HG02884 (cell line): ENCODE measurements at regions not wholly inside any gene's neighbourhood (a gene's known extent, or its start where the extent isn't known, plus 50 kb on each side); places are given as distances from the start of the nearest gene placed in this dataset.
"Not testable (repeated sequence)": the region's sequence is repeated elsewhere in the genome, so short reads cannot be mapped to it uniquely, and the experiment has no call there.

Experiments
- ATAC-seq: cut with Tn5 transposase; IDR thresholded peaks from one replicate; pipeline ENCODE4 v1.9.1; 2021; ENCODE audit warnings: mild to moderate bottlenecking, moderate library complexity; ENCODE audit not compliant: unreplicated experiment

DNA sequence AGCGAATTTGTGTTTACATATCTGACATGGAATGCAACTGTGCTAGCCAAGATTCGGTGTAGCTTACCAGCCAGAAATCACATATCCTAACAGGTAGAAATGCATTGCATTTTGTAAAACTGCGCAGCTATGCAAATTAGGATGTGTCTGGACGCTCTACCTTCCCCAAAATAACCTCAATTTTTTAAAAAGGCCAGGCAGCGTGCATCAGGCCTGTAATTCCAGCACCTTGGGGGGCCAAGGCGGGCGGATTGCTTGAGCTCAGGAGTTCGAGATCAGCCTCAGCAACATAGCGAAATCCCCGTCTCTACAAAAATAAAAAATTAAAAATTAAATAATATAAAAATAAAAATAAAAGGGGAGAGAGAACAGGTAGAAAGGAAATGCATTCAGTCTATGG, 305.0 kb downstream of the TYW1 start:
- ATAC-seq: no peak

DNA sequence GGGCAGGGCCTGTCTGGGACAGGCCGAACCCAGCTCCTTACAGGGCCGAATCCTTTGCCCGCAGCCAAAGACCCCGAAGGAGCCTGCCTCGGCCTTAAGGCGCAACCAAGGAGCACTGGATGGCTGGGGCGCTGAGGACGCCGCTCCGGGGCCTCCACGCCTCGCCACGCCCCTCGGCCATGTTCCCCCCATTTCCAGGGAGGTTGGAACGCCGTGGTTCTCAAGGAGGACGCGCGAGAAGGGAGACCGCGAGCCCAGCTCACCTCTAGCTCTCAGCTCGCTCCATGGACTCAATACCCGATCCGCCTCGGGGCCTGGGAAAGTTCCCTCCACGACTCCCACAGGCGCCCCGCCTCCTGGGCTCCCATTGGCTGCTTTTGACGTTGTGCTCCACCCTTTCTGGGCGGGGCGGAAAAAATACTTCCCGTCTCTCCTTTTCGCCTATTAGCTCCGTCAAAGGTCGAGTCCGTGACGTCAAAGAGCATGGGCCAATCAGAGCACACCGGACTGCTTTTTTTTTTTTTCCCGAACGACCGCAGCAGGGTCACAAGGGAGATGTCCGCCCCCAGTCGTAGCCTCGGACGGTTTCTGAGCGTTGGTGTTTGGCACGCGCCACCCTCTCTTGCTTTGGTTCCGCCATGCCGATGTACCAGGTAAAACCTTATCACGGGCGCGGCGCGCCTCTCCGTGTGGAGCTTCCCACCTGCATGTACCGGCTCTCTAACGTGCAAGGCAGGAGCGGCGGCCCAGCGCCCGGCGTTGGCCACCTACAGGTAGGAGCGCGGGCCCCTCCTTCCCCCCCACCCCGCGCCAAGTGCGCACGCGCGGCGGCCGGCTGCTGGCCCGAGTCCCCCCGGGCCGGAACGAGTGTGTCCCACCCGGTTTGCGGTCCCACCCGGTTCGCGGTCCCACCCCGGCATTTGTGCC, 305.7 kb downstream of the TYW1 start:
- ATAC-seq: peak; percentile 85

DNA sequence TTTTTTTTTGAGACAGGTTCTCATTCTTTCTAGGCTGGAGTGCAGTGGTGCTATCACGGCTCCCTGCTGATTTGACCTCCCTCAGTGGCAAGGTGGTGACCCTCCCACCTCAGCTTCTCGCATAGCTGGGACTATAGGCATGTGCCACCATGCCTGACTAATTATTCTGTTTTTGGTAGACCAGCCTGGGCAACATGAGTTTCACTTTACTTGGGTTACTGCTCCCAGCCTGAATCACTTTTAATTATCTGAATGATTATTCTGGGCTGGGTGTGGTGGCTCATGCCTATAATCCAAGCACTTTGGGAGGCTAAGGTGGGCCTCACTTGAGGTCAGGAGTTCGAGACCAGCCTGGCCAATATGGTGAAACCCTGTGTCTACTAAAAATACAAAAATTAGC, 308.2 kb downstream of the TYW1 start:
- ATAC-seq: not testable (repeated sequence)

DNA sequence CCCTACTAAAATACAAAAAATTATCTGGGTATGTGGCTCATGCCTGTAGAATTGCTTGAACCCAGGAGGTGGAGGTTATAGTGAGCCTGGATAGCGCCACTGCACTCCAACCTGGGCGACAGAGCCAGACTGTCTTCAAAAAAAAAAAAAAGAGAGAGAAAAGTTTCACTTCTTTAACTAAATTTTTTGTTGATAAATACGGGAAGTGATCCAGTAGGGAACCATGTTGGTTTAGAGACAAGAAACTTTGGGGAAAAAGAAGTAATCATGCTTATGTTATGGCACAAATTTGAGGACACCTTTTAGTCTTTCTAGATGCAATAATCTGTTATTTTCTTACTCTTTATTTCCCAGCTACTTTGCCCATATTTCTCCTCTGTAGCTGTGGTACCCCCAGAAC, 309.7 kb downstream of the TYW1 start:
- no peak for ATAC-seq

DNA sequence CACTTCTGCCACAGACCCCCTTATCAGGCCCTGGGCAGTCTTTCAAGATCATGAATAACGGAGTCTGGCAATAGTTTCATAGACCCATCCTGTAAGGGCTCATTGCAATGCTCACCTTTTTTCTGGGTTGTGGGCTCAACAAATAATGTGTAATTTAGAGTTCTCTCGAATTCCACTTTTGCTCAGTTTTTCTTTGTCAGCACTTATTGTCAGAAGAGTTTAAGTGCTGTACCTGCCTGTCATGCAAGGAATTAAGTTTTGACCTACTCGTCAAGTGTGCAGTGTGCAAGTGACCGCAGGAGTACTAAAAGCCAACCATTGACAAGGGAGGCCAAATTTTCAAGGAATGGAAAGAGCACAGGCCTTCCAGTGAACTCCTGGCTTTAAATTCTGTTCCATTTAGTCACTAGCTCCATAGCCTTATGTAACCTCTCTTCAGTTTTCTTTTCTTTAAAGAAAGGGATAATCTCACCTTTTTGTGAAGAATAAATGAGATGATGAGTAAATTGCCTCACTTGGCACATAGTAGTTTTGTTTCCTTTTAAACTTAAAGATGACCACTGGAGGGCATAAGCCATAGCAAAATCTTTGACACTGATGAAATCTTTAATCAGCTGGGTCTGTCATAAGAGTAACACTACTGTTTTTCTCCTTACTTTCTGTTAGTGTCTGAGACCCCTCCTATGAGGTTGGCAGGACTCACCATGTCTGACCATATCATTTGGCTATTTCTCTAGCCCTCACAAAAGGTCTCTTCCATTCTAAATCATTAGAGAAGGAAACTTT, 313.3 kb downstream of the TYW1 start:
- ATAC-seq: no peak

DNA sequence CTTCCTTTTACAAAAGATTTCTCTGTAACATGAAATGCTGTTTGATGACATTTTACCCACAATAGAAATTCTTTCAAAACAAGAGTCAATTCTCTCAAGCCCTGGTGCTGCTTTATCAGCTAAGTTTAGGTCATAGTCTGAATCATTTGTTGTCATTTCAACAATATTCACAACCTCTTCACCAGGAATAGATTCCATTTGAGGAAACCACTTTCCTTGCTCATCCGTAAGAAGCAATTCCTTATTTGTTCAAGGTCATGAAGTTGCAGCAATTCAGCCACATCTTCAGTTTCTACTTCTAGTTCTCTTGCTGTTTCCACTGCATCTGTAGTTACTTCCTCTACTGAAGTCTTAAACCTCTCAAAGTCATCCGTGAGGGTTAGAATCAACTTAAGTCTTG, 315.3 kb downstream of the TYW1 start:
- no peak for ATAC-seq

DNA sequence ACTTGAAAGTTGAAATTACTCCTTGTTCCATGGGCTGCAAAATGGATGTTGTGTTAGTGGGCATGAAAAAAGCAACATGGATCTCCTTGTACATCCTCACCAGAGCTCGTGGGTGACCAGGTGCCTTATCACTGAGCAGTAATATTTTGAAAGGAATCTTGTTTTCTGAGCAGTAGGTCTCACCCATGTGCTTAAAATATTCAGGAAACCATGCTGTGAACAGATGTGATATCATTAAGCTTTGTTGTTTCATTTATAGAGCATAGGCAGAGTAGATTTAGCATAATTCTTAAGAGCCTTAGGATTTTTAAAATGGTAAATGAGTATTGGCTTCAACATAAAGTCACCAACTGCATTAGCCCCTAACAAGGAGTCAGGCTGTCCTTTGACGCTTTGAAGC, 316.6 kb downstream of the TYW1 start:
- ATAC-seq: no peak

DNA sequence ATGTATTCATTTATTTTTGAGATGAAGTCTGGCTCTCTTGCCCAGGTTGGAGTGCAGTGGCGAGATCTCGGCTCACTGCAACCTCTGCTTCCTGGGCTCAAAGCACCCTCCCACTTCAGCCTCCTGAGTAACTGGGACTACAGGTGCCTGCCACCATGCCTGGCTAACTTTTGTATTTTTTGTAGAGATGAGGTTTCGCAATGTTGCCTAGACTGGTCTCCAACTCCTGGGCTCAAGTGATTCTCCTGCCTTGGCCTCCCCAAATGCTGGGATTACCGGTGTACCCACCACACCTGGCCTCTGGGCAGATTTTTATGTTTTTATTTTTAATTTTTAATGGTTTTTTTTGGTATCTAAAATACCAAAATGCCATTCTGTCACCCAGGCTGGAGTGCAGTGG, 320.3 kb downstream of the TYW1 start:
- not testable (repeated sequence) for ATAC-seq

DNA sequence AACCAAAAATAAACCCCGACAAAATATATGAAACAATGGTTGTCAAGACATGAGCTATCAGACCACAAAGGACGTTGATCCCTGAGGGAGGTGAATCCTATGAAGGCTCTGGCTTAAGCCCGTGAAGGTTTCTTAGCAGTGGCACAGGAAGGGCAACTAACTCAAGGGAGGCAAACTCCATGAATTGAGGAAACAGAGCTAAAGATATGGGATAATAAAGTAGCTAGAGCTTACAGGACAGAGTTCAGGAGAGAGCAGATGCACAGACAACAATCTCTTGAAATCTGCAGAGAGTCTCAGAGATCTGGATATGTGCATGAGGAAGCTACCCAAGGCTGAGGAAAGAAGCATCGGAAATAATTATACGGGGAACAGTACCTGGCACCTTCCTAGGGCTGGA, 331.6 kb downstream of the TYW1 start:
- ATAC-seq: not testable (repeated sequence)

DNA sequence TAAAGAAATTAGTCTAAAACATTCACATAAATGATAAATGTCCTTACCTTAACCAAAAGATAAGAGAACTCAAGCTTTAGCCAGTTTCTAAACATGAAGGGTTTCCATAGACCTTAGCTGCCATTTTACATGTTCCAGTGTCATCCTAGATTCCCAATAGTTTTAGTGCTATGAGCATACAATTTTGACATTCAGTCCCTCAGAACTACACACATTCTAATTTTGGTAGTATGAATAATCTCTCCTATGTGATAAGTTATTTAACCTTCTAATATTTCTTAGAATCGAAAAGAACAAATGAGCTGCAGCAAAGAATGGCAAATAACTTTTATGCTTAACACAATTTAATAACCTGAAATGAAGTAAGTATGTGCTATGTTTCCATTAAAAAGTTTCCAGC, 338.5 kb downstream of the TYW1 start:
- not testable (repeated sequence) for ATAC-seq

DNA sequence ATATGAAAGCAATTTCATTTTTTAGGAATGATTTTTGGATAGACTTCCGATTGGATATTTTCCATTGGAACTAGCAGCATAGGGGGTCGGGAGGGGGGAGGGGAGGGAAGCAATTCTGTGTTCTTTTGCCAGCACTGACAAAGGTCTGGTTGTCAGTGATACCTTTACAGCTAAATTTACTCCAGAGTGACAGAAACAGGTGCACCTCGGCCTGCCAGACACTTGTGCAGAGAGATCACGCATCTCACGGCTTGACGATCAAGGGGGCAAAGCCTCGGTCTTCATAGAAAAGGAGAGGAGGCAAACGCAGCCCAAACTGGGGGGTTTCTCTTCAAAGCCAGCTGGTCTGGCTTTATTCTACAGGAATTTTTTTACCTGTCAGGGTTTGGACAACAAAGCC, 339.0 kb downstream of the TYW1 start:
- ATAC-seq: not testable (repeated sequence)

DNA sequence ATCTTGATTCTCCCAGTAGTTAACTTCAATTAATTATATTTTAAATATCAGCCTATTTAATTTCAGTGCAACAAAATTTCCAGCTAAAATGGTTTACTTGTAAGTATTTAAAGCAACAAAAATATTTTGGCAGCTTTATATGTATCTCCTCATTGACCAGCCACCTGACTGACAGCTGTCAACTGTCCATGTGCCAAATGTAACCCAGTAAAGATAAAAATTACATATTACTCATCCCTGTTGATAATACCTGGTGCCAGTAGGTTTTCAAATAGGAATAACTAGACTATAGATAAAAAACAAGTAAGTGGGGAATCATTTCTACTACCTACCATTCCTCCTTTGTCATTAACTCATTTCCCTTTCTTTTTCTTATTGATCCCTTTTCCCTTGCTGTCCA, 341.9 kb downstream of the TYW1 start:
- ATAC-seq: not testable (repeated sequence)

DNA sequence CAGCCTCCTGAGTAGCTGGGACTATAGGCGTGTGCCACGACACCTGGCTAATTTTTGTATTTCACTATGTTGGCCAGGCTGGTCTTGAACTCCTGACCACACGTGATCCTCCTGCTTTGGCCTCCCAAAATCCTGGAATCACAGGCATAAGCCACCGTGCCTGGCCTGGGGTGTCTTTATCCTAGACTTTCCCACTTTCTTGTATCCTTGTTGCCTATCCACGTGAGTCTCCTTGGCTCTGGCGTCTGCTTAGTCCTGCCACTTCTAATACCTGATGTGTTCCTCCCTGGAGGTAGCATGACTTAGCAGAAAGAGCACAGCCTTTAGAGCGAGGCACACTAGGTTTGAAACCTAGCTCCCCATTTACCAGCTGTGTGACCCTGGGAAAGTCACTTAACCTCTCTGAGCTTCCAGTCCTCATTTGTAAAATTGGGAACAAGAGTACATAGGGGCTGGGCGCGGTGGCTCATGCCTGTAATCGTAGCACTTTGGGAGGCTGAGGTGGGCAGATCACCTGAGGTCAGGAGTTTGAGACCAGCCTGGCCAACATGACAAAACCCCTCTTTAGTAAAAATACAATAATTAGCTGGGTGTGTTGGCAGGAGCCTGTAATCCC, 344.6 kb downstream of the TYW1 start:
- ATAC-seq: no peak

DNA sequence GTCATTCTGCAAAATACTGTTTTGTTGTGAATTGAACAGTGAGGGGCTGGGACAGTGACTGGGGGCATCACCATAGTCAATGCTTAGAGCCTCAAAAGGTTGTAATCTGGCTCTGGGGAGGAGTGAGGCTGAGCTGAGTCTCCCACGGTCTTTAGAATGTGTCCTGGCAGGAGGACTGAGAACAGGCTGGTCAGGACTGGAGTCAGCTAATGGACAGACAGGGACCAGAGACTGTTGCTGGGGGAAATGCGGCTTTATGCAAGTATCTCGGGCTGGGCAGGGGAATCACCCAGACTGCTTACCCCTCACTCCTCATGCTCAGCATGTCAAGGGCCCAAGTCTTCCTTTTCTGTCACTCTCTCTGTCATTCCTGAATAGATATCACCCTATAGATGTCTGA, 346.5 kb downstream of the TYW1 start:
- no peak for ATAC-seq

DNA sequence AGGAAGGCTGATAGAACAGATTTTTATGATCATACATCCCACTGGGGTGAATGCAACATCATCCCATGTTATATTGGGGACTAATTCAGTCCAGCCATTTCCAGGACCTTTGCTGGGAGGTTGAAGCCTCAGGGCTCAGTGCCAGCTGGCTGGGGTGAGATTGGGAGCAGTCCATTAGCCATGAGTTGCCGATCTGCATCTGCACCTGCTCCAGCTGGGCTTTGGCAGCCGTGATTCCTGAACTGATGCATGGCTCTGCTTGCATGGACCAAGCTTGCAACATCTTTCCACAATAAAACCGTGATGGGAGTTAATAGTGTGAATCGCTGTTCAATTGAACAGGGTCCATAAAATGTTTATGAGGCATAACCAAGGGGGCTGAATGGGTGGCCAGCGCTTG, 346.9 kb downstream of the TYW1 start:
- no peak for ATAC-seq

DNA sequence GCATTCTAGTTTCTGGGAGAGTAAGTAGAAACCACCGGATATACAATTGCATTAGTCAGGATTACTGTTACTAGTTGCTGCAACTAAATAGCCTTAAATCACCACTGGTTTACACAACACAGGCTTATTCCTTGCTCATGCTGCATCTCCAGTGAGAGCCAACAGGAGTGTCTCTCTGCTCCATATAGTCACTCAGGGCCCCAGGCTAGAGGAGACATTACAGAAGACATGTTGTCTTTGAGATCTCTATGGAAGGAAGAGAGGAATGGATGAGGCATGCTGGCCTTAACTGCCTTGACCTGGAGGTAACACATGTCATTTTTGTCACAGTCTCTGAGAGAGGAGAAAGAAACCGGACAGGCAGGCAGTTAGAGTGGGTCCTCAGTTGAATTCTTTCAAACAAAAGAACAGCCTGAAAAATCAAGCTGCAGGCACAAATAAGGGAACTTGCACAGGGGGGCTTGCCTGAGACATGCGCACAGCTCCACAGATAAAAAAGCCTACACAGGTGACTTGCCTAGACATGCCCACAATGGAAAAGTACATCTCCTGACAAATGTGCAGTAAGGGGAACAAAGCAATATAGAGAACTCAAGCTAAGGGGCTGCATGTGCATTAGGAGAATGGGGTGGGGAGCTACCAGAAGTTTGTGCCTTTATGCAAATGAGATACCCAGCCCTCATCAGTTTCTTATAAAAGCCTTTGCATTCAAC, 348.0 kb downstream of the TYW1 start:
- no peak for ATAC-seq

DNA sequence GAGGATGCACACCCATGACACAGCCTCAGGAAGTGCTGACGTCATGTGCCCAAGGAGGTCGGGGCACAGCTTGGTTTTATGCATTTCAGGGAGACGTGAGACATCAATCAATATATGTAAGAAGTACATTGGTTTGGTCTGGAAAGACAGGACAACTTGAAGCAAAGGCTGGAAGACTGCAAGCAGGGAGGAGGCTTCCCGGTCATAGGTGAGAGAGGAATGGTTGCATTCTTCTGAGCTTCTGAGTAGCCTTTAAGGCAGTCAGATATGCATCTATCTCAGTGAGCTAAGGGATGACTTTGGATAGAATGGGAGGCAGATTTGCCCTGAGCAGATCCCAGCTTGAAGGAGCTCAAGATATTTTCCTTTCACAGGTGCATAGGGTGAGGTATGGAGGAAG, 349.5 kb downstream of the TYW1 start:
- no peak for ATAC-seq

DNA sequence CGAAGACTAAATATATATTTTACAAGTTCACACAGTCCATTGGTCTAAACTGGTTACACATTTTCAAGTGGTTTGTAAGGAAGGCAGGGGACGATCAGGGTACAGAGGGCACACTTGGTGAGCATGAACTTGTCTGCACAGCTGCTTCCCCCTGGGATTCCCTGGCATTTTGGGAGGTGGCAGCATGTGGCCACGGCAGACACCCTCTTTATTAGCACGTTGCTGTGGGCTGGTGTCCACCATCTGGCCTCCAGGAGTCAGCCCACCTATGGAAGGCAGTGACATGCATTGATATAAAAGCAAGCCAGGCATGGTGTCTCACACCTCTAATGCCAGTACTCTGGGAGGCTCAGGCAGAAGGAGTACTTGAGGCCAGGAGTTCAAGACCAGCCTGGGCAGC, 350.2 kb downstream of the TYW1 start:
- no peak for ATAC-seq

DNA sequence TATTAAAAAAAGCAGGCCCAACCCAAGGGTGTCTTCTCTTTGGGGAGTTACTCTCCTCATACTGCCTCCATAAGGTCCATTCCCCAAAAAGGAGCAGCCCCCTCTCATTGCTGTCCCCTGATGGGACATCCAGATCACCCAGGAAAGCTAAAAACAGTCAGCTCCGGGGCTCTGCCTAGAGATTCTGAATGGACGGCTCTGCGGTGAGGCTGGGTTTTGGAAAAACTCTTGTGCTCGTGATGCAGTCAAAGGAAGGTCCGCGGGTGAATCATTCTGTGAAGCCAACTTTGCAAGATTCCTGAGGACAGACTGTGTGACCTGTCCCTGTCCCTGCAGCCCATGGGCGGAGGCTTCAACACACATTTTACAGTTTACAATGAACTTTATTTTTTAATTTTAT, 351.5 kb downstream of the TYW1 start:
- no peak for ATAC-seq

DNA sequence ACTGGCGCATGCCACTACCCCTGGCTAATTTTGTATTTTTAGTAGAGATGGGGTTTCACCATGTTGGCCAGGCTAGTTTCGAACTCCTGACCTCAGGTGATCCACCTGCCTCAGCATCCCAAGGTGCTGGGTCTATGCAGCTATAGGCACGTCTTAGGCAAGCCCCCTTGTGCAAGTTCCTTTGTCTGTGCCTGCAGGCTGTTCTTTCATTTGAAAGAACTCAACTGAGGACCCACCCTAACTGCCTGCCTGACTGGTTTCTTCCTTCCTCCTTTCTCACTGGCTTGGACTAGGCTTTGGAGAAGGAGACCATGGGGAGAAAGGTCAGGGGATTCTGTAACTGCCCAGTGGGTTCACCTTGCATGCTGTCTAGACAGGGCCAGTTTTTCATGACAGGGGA, 361.0 kb downstream of the TYW1 start:
- not testable (repeated sequence) for ATAC-seq

DNA sequence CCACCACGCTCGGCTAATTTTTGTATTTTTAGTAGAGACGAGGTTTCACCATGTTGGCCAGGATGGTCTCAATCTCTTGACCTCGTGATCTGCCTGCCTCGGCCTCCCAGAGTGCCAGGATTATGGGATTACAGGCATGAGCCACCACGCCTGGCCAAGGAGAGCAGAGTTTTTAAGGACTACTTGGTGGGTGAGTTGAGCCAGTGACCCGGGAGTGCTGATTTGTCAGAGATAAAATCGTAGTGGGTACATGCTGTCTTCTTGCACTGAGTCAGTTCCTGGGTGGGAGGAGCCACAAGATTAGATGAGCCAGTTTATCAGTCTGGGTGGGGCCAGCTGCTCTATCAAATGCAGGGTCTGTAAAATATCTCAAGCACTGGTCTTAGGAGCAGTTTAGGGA, 361.7 kb downstream of the TYW1 start:
- not testable (repeated sequence) for ATAC-seq
